ENCODE measurements at regions not wholly inside any gene's neighbourhood (a gene's known extent, or its start where the extent isn't known, plus 50 kb on each side); places are given as distances from the start of the nearest gene placed in this dataset.

- TF ChIP-seq YY1 (IDR thresholded peaks at IDR 0.05; ENCODE audit: low read depth): no peak
- TF ChIP-seq MAX (IDR thresholded peaks at IDR 0.05): no peak
- no peak for TF ChIP-seq TCF12 (IDR thresholded peaks at IDR 0.05; ENCODE audit: low read depth)
- no peak for TF ChIP-seq ZBTB7A (IDR thresholded peaks at IDR 0.05; ENCODE audit: low read depth)
- TF ChIP-seq CEBPB (IDR thresholded peaks at IDR 0.05): no peak
- no peak for TF ChIP-seq REST (IDR thresholded peaks at IDR 0.05; ENCODE audit: low read depth)
- TF ChIP-seq RAD21 (IDR thresholded peaks at IDR 0.05; ENCODE audit: low read depth): no peak
- no peak for TF ChIP-seq NFIC (IDR thresholded peaks at IDR 0.05)
- TF ChIP-seq TEAD4 (IDR thresholded peaks at IDR 0.05): no peak
- no peak for TF ChIP-seq USF1 (IDR thresholded peaks at IDR 0.05)
- no peak for TF ChIP-seq FOXM1 (IDR thresholded peaks at IDR 0.05; ENCODE audit: borderline replicate concordance, low read depth)
- TF ChIP-seq EP300 (IDR thresholded peaks at IDR 0.05; ENCODE audit: borderline replicate concordance): no peak
- no peak for TF ChIP-seq CREB1 (IDR thresholded peaks at IDR 0.05; ENCODE audit: low read depth)
- TF ChIP-seq TAF1 (IDR thresholded peaks at IDR 0.05; ENCODE audit: low read depth): no peak
- no peak for TF ChIP-seq EGR1 (IDR thresholded peaks at IDR 0.05)
Measured at GRCh38 chr2:88321449-88322248, 130.8 kb downstream of the FOXI3 start.

- TF ChIP-seq NFIC (IDR thresholded peaks at IDR 0.05): no peak
- TF ChIP-seq TEAD4 (IDR thresholded peaks at IDR 0.05): no peak
- TF ChIP-seq TCF12 (IDR thresholded peaks at IDR 0.05; ENCODE audit: low read depth): no peak
- TF ChIP-seq YY1 (IDR thresholded peaks at IDR 0.05; ENCODE audit: low read depth): no peak
- no peak for TF ChIP-seq CREB1 (IDR thresholded peaks at IDR 0.05; ENCODE audit: low read depth)
- no peak for TF ChIP-seq FOXM1 (IDR thresholded peaks at IDR 0.05; ENCODE audit: borderline replicate concordance, low read depth)
- TF ChIP-seq ZBTB7A (IDR thresholded peaks at IDR 0.05; ENCODE audit: low read depth): no peak
- TF ChIP-seq REST (IDR thresholded peaks at IDR 0.05; ENCODE audit: low read depth): no peak
- TF ChIP-seq EGR1 (IDR thresholded peaks at IDR 0.05): no peak
- no peak for TF ChIP-seq USF1 (IDR thresholded peaks at IDR 0.05)
- TF ChIP-seq TAF1 (IDR thresholded peaks at IDR 0.05; ENCODE audit: low read depth): no peak
Measured at GRCh38 chr2:88320076-88320773, 132.3 kb downstream of the FOXI3 start.

GRCh38 chr2:88318956-88319330 is 133.6 kb downstream of the FOXI3 start:
- TF ChIP-seq EGR1 (IDR thresholded peaks at IDR 0.05): no peak
- no peak for TF ChIP-seq REST (IDR thresholded peaks at IDR 0.05; ENCODE audit: low read depth)
- no peak for TF ChIP-seq EP300 (IDR thresholded peaks at IDR 0.05; ENCODE audit: borderline replicate concordance)
- TF ChIP-seq TEAD4 (IDR thresholded peaks at IDR 0.05): no peak

- no peak for TF ChIP-seq RAD21 (IDR thresholded peaks at IDR 0.05; ENCODE audit: low read depth)
- TF ChIP-seq CREB1 (IDR thresholded peaks at IDR 0.05; ENCODE audit: low read depth): no peak
- no peak for TF ChIP-seq REST (IDR thresholded peaks at IDR 0.05; ENCODE audit: low read depth)
- no peak for TF ChIP-seq MAX (IDR thresholded peaks at IDR 0.05)
- TF ChIP-seq TEAD4 (IDR thresholded peaks at IDR 0.05): no peak
- TF ChIP-seq CEBPB (IDR thresholded peaks at IDR 0.05): no peak
- TF ChIP-seq YY1 (IDR thresholded peaks at IDR 0.05; ENCODE audit: low read depth): no peak
- TF ChIP-seq TAF1 (IDR thresholded peaks at IDR 0.05; ENCODE audit: low read depth): no peak
- no peak for TF ChIP-seq NFIC (IDR thresholded peaks at IDR 0.05)
- no peak for TF ChIP-seq FOXM1 (IDR thresholded peaks at IDR 0.05; ENCODE audit: borderline replicate concordance, low read depth)
- TF ChIP-seq EP300 (IDR thresholded peaks at IDR 0.05; ENCODE audit: borderline replicate concordance): no peak
- no peak for TF ChIP-seq EGR1 (IDR thresholded peaks at IDR 0.05)
- no peak for TF ChIP-seq ZBTB7A (IDR thresholded peaks at IDR 0.05; ENCODE audit: low read depth)
- no peak for TF ChIP-seq TCF12 (IDR thresholded peaks at IDR 0.05; ENCODE audit: low read depth)
- no peak for TF ChIP-seq USF1 (IDR thresholded peaks at IDR 0.05)
Measured at GRCh38 chr2:88318071-88318955, 134.2 kb downstream of the FOXI3 start.
